DMS 273 (cell line): ENCODE measurements at regions not wholly inside any gene's neighbourhood (a gene's known extent, or its start where the extent isn't known, plus 50 kb on each side); places are given as distances from the start of the nearest gene placed in this dataset.
A peak's percentile ranks its signal among the peaks of the same experiment; 100 is the strongest.

Experiments
- DNase-seq: peaks from one replicate; lab custom pipeline; 2025; ENCODE audit not compliant: unreplicated experiment; lab: John Stamatoyannopoulos, UW

DNA sequence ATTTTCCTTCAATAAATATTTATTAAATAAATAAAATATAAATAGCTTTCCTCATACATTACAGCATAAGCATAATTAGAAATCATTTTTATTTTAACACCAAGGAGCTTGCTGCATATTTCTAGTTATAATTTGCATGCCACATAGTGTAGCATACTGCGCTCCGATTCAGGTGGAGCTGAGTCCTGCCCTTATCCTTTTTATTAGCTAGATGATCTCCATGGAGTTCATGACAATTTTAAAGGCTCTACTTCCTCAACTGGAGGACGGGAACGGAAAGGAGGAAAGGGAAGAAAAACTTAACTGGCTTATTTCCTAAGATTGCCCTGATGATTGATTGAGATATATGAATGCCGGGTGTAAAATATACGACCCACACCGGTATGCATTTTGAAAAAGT, 385.2 kb downstream of the PLK2 start:
- no peak for DNase-seq

DNA sequence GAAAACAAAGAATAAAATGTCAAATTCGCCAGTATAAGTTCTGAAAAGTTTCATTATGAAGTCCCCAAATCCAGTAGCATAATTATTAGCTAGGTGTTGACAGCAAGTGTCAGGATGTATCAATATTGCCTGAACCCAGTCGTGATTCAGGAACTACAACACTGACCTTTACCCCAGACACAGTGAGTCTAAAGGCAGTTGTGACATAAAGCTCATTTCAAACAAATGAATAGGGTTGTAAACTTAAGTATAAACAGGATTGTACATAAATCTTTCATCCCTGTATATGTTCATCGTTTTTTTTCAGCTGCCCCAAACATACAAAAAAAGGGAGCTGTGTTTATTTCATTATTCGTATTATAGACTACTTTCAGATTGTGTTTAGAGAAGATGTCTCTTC, 385.7 kb downstream of the PLK2 start:
- DNase-seq: no peak

DNA sequence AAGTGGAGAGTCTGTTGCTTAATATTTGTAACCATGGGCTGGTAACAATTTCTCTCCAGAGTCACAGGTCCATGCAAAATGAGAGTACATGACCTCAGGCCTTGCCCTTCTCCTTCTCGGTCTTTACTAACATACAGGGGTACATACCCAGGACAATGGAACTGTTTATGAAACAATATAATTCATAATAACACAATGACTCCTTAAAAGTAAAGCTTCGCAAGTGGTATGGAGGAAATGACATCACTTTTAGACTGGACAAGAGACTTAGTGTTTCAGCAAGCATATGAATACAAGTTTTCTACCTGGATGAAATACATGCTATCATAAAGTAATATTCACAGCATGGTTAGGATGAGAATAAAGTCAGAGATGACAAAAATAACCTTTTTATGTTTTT, 386.6 kb downstream of the PLK2 start:
- DNase-seq: no peak

DNA sequence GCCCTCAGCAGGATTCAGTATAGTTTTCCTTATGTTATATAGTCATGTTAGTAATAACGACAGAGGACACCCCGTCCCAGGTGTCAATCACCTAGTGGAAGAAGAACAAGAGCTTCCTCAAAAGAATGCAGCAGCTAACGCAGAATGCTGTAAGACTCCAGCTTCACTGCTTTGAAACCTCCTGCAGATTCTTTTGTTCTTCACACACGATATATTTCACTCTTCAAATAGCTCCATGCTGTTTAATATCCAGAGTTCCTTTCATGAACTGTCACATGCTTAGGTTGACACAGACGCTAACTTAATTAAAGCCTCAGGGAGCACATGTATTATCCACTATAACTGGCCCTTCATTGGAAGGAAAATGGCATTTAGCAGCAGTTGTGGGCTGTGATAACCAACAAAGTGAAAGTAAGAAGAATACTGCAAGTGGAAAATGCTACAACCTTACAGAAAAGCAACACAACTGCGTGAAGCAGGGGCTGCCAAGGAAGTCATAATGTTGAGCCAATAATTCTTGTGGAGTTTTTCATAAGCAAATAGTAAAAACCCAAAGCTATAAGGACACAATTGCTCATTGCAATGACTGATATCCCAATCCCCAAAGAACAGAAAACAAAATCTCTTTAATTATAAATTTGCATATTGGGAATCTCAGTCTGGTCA, 387.5 kb downstream of the PLK2 start:
- no peak for DNase-seq

DNA sequence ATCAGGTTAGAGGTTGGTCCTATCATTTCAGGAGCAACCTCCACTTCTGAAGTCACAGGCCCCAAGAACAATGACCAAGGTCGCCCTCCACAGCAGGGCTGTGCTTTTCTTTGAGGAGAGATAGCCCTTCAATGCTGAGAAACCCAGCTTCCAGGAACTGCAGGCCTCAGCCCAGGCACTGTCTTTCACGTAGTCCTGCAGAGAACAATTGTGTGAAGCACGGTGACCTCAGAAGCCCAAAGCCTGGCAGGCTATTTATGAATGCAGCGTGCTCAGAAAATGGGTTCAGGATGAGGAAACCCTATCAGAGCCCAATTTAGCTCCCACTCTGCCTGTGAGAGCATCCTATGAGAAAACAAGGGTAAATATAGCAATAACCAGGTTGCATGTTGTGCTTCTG, 388.3 kb downstream of the PLK2 start:
- DNase-seq: no peak

DNA sequence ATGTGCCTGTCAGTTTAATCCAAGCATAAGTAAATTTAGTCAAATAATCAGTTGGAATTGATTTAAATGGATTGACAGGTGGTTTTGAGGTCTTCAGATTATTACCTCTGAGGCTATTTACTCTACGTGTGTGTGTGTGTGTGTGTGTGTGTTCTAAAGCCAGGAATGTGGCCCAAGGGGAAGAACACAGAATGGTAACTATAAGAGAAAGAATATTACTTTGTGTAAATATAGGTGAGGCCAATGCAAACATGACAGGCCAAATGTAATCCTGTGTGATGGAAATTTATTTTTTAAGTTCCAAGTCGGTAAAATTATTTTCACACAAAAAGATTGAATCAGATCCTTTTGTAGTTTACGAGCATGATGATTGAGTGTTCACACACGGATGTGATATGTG, 390.0 kb downstream of the PLK2 start:
- DNase-seq: no peak

DNA sequence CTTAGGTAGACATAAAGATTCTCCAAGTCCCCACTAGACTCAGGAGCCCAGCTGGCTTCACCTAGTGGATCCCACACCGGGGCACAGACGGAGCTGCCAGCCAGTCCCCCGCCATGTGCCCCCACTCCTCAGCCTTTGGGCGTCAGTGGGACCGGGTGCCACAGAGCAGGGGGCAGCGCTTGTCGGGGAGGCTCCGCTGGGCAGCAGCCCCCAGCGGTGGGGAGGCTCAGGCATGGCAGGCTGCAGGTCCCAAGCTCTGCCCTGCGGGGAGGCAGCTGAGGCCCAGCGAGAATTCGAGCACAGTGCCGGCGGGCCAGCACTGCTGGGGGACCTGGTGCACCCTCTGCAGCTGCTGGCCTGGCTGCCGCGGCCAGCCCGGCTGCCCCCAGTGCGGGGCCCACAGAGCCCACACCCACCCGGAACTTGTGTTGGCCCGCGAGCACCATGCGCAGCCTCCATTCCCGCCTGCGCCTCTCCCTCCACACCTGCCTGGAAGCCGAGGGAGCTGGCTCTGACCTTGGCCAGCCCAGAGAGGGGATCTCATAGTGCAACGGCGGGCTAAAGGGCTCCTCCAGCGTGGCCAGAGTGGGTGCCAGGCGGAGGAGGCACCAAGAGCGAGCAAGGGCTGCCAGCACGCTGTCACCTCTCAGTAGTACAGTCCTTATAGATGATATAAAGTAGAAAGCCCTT, 390.7 kb downstream of the PLK2 start:
- no peak for DNase-seq

DNA sequence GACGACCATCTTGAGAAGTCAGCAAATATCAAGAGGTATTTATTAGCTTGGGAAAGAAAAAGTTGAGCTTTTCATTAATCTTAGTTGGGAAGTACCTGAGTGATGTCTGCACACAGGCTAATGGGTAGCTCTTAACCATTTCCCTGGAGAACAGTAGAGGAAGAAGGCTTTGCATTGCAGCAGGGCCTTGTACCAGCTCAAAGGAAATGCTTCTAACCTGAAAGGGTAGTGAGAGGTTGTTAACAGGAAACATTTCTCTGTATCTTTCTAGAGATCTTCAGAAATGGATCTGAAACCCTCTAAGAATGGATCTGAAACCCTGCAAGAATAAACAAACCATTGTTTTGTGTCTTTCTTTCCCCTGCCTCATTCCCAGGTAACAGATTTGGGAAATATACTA, 393.3 kb downstream of the PLK2 start:
- DNase-seq: no peak

DNA sequence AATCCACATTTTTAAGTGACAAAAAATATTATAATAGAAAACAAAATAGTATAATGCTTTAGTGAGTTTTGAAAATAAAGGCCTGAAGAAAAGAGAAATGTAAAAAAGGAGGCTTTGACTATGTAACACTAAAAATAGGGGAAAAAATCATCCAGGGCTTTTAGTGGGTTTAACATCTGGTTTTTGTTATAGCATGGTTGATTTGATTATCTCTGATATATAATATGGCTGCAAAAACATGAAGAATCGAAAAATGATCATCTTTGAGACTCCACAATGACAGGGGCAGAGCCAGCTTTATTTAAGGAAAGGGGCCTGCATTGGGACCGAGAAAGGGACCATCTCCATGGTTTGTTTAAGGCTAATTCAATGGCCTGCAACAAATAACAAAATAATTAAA, 393.8 kb downstream of the PLK2 start:
- no peak for DNase-seq

DNA sequence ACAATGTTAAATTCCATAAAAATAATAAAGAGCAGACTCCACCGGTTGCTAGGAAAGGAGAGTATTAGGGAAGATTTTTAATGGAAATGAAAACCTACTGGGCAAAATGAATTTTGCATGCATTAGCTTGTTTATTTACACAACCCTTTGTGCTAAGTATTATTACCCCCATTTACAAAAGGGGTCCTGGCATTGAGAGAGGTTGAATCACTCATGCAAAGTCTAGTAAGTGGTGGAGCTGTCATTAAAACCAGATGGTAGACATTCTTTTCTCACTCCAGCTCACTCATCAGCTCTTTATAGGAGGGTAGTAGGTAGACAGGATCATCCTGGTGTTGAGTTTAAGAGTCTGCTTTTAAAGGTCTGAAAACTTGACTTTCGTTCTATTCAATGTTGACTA, 395.1 kb downstream of the PLK2 start:
- DNase-seq: peak; percentile 2

DNA sequence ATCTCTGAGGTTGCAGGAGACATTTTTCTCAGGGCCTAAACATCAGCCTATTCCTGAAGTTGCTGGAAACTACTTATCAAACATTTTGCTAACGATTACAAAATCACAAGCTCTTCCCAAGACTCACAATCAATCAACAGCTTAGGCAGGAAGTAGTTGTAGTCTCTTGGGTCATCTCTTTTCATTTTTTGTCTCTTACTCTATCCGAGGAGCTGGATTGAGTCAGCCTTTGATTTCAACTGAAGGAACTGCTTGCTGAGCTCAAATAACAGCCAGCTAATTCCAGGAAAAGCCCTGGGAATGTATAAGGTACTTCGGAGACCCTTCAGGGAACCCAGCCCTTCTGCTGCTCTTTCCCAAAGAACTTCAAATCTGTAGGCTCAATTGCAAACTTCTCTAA, 398.9 kb downstream of the PLK2 start:
- DNase-seq: no peak

DNA sequence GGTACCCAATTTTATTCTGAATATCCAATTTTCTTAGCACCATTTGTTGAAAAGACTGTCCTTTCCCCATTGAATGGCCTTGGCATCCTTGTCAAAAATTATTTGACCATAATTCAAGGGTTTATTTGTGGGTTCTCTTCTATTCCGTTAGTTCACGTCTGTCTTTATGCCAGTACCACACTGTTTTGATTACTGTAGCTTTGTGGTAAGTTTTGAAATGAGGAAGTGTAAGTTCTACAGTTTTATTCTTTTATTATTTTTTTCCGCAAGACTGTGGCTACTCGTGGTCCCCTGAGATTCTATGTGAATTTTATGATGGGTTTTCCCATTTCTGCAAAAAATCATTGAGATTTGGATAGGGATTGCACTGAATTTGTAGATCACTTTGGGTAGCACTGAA, 402.6 kb downstream of the PLK2 start:
- no peak for DNase-seq

DNA sequence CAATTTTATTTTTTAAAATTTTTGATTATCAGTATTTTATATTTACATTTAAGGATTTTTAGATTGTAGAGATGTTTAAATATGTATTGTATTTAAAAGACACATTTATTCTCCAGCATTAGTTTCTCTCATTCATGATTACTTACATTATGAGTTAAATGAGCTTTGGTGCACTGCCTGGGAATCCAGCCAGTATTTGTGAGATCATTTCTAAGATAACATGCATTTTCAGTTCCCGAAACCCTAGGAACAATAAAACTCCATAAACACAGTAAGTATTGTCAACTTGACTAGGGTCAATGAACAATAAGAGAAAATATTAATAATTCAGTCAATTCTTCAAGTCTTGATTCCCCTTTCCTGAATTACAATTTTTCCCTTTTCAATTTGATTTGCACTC, 403.3 kb downstream of the PLK2 start:
- no peak for DNase-seq

DNA sequence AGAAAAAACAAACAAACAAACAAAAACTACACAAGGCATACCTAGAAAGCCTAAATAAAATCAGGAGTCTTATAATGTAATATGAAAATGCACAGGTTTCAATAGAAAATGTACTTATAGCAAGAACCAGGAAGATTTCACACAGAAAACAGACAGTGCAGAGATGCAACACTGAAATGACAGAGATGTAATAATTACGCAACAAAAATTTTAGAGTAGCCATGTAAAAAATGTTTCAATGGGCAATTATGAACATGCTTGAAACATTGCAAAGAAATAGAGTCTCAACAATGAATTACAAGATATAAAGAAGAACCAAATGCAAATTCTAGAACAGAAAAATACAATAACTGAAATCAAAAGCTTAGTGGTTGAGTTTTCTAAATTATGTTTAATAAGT, 405.9 kb downstream of the PLK2 start:
- no peak for DNase-seq

DNA sequence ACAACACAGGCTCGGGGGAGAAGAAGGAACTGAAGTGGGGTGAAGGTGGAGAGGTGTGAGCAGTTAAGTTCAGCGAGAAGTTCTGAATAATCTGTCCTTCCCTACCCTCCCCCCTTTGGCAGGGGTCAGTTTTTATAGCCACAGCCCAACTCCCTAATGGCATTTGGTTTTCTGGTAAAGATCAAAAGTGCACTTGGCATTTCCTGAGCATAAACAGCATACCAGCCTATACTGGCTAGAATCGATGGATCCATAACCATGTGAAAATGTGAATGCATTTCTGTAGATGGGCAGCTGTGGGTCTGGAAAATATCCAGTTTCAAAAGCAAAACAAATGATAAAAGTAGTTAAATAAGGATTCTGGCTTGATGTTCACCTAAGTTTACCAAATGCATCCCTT, 410.9 kb downstream of the PLK2 start:
- no peak for DNase-seq

DNA sequence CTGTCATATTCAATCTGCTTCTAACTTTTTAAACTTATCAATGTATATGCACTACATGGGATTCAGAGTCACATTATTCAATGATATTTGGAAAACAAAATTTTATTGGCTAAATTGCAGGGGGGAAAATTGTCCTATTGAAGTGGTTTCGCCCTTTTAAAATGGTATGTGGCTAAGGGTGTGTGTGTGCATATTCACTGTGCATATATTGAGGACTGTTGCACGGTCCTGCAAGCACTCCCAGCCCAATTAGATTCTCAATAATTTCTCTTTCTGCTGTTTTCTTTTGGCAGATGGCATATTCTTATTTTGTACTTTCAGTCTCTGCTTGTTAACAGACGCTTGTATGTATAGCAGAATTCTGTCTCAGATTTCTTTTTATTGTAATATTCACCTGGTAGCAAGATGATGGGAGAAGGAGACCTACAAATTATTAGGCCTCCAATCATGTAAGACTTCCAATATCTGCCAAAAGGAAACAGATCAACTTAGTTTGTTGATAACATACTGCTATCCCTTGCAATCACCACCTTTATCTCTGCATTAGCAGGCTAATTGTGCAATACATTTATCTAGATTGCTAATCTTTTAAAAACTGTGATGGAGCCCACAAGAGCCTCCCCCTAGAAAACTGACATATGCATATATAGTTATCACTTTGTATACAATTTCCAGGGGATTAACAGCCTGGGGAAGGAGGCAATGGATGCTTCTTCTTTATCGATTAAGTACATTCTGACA, 411.5 kb downstream of the PLK2 start:
- no peak for DNase-seq

DNA sequence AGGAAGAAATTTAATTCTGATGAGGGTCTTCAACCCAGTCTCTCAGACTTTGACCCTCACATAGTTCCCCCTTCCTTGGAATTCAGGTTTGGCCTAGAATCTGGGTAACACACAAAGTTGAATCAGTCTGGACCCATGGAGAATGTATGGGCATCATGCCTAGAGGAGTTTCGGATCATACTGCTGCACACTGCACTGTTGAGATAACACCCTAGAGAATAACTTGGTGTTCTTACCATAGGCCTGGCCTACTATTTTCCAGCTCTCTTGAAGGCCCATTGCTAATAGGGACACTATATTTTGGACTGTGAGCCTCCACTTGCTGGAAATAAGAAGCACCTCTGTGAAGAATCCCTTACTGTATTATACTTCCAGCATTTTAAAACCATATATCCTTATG, 413.5 kb downstream of the PLK2 start:
- no peak for DNase-seq

DNA sequence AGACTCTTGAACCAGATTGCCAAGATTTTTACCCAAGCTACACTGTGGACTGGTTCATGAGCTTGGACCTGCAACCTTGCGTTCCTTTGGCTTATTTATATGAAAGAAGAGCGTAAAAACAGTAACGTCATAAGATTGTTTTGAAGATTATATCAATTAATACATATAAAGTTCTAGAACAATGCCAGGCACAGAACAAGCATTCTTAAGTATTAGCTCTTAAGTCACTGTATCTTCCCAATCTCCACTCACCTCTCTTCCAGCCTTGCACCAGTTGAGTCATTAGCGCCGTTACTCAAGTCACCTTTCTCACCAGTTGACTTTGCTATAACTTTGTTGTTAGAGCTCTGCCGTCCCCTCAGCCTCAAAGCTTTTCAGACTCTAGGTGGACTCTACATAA, 415.7 kb downstream of the PLK2 start:
- DNase-seq: no peak

DNA sequence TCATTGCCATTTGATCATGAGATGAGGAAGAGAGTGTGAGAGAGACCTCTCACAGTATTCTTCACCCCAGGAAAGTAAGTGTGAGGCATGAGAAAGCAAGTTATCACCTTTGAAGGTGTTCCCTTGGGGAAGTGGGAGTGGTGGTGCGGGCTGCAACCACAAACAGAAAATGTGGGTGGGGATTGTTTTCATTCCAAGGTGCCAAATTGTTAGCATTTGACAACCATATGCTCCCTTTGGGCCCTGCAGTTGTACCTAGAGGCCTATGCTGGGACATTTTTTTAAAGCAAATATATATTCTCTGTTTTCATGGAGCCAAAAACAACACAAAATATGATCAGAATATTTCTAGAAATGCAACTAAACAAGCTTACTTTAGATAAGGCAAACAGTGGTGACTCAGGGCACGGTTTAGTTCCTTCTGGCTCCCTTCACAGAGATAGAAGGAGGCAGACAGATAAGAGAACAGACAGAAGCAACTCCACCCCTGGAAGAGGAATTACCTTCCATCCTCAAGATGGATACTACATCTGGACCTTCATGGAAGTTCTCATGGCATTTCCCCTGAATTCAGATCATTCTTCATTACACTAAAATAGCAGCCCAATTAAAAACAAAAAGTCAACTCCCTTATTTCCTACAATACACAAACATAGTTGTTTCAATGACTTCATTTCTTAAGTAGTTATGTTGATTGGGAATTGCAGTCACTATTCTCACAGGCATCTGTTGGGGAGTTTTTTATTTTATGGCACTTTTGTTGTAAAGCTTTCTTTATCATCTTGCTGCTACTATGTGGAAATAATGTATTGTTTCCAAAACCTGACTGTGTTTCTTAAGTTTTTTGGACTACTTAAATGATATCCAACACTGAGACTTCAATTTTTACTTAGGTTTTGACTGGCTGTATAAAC, 416.6 kb downstream of the PLK2 start:
- DNase-seq: no peak

DNA sequence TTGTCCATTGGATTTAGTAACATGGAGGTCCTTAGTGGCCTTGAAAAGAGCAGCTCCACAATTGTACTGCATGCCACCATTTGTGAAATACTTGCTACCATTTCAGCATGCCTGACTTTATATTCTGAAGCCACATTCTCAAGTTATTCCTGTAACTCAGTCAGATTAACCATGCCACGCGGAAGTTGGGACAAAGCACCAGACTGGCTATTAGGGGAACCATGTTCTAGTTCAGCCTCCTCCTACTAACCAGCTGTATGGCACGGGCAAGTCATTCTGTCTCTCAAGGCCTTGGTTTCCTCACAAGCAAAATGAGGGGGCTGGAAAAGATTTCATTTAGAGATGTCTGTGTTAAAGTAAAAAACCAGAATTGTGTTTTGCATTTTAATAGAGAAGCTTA, 418.0 kb downstream of the PLK2 start:
- DNase-seq: no peak

DNA sequence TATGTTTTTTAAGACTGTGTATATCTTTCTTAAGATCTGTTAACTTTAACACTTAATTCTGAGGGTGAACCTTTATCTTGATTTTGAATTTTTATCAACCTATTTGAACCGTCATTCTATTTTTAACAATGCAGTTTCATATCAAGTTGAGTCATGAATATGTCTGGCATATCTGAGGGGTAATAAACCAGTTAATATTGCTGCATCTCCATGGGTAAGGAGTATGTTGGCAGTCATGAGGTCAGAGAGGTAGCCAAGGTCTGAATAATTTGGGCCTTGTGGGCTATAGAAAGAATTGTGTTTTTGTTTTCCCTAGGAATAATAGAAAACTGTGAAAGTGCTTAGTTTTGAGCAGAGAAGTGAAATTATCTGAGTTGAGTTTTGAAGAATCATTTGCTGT, 419.0 kb downstream of the PLK2 start:
- no peak for DNase-seq
